GM21576 (cell line): ENCODE measurements at regions not wholly inside any gene's neighbourhood (a gene's known extent, or its start where the extent isn't known, plus 50 kb on each side); places are given as distances from the start of the nearest gene placed in this dataset.
"Not testable (repeated sequence)": the region's sequence is repeated elsewhere in the genome, so short reads cannot be mapped to it uniquely, and the experiment has no call there.

Experiments
- ATAC-seq: cut with Tn5 transposase; IDR thresholded peaks from one replicate; pipeline ENCODE4 v1.9.1; 2021; ENCODE audit warnings: mild to moderate bottlenecking, moderate library complexity; ENCODE audit not compliant: unreplicated experiment

DNA sequence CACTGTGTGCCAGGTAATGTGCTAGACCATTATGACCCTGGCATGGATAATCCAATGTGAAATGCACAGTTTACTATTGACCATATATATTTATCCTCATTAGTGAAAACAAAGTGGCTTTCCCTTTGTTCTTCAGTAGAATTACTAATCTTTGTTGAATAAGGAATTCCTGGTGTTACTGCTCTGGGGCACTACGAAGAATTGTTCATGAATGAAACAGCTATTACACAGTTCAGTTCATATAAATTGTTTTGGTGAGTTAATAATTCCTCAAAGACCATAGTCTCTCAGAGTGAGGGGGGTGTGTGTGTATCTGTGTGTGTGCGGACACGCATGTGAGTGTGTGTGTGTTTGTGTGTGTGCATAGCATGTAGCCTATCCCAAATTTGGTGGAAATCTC, 668.0 kb upstream of the MBL2 start:
- no peak for ATAC-seq

DNA sequence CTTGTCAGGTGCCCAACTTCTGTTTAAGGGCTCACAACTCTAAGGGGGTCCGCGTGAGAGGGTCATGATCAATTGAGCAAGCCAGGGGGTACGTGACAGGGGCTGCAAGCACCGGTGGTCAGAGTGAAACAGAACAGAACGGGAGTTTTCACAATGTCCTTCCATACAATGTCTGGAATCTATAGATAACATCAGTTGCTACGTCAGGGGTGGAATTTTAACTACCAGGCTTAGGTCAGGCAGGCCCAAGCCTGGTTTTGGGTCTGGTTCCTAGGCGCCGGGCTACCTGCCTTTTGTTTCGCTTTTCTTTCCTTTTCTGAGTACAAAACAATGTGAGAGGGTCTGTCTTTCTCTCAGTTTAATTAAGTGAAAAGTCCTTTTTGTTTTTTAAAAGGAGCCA, 666.5 kb upstream of the MBL2 start:
- not testable (repeated sequence) for ATAC-seq

DNA sequence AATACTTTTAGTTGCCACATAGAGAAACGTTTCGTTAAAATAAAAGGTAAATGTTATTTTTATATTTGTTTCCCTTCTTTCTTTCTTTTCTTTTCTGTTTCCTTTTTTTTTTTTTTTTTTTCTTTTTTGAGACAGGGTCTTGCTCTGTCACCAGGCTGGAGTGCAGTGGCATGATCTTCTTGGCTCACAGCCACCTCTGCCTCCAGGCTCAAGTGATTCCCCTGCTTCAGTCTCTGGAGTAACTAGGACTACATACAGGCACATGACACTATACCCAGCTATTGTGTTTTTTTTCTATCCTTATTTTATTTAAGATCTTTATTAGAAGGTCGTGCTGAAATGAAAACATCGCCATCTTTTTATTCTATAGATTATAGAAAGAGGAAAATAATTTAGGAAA, 661.8 kb upstream of the MBL2 start:
- ATAC-seq = no peak

DNA sequence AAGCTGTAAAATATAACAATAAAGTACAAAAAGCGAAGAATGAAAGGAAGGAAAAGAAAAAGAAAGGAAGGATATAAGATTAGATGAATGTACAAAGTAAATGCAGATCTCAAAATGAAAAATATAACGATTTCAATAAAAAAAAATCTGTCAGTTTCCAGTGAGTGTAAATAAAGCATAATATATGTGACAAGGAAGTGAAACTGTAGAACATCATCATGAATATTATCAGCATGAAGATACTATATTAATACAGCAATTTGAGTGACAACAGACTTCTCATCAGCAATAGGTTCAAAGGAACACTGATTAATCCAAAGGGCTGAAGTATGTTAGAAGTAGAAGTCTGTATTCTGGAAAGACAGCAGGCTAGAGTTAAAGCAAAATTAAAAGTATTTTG, 659.5 kb upstream of the MBL2 start:
- no peak for ATAC-seq

DNA sequence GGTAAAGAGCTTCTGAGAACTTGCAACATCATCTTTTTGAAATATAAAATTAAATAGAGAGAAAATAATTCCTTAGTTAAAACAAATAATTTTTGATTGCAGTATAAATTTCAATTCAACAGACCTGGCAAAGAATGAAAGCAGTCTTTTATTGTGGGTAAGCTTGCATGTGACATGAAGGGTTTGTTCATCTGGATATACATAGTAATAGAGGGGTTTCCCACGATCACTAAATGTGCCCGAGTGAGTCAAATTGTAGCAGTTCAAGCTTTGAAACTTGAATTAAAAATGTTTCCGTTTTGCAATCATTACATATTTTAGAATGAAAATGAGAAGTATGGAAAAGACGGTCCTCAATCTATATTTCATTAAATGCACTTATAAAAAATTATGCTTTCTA, 658.4 kb upstream of the MBL2 start:
- ATAC-seq = no peak

DNA sequence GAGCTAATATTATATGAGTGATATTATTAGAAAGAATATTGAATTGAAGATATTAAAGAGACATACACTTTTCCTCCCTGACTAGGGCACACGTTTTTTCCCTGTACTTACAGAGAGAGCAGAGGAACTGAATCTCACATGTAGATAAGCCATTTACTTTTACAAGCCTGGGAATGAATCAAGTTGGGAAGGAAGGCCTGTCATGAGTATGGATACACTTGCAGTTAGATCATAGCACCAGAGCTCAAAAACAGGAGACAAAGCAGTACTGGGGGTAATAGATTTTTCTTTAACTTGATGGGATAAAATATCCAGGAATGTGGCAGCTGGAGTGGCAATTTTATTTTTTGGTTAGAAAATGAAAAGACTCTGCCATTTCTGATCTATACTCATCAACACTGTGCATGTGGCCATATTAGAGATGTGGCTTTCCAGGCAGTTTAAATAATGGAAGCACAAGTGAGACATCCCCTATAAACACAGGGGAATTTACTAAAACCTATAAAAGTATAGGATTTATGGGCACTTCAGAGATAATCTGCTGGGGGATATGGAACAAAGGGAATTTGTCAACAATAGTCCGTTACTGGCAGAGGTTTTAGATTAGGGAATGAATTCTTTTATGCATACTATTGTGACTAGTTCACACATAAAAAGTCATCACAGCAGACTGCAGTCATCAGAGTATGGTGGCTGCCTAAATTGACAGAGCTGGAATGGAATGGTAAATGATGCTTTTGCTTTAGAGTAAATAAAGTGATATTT, 657.7 kb upstream of the MBL2 start:
- ATAC-seq = no peak

DNA sequence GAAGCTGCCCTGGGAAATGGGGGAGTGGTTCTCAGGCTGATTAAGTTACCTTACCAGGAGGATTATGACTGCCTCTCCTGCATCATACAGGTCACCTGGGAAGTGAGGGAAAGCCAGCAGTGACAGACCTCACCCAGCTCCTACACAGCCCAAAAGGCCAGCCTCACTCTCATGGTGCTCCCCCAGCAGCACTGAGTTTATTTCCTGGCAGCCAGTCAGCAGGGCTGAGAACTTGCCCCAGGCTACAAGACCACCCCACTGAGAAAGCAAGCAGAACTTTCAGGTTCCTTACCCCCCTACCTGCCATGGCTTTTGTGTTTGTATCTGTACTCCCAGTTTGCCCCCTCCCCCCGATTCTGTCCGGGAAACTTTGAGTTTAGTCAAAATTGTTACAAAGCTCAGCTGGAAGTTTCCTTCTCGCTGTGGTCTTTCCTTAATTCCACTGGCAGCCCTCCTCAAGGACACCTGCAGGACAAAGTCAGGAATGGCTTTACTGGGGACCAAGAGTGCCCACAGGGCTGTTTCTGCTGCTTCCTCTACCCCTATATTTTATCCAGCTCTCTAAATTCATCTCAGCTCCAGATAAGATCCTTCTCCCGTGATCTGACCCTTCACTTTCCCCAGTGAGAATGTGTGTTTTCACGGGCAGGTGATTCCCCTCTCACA, 649.8 kb upstream of the MBL2 start:
- ATAC-seq = no peak

DNA sequence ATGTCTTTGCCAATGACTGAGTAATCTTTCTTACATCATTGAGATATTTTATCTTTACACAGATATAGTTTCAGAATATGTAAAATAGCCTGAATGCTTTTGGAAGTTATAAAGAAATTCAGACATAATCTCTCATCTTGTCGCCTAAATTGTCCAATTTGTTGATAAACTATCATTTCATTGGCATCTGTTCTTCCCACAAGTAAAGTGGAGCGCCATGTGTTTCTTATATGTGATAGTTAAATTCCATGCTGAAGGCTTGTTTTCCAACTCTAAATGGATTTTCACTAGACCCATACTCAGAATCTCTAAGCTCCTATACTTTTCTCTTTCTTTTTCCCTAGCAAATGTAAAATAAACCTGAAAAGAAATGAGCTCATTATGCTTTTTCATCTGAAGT, 640.1 kb upstream of the MBL2 start:
- no peak for ATAC-seq

DNA sequence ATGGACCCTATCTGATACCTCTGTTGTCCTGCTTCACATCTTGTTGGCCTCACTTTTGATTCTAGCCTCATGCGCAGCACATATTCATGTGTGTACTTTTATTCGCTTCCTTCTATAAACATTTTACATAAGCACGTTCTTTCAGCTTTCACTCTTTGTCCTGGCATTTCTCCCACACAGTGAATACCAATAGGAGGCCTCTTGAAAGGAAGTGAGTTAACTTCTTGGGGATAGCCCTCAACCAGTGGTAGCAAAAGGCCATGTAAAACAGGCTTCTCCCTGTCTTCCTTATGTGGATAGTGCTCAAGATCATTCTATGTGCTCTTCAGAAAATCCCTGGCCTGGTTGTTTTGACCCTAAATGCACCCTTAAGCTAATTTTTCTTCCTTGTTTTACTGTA, 633.9 kb upstream of the MBL2 start:
- no peak for ATAC-seq

DNA sequence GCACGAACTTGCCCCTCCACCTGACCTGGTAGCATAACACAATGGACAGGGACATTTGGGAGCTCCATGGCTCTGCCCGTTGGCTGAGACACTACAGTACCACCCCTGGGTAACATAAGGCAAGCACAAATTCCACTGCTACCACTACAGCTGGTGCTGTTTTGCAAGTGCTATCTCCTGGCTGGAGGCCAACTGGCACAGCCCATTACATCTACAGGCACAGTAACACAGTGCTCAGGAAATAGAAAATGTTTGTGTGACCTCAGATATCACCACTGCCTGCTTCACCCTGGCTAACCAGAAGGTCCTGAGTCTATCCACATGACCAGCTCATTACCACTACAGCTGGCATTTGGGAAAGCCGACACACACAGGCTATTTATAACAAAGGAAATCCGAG, 631.1 kb upstream of the MBL2 start:
- no peak for ATAC-seq

DNA sequence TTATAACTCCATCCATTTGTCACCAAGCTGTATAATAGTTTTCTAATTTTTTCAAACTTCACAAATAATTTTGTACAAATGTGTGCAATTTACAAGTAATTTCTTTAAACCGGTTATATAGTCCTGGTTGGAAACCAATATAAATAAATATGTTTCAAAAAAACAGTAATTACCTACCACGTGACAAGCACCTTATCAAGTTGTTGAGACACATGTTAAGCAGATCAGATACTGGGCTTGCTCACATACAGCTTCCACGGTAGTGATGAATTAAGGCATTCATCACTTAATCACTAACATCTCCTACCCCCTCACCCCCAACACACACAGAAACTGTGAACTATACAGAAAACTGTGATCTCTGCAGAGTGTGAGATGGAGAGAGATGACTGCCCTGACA, 630.0 kb upstream of the MBL2 start:
- ATAC-seq = no peak

DNA sequence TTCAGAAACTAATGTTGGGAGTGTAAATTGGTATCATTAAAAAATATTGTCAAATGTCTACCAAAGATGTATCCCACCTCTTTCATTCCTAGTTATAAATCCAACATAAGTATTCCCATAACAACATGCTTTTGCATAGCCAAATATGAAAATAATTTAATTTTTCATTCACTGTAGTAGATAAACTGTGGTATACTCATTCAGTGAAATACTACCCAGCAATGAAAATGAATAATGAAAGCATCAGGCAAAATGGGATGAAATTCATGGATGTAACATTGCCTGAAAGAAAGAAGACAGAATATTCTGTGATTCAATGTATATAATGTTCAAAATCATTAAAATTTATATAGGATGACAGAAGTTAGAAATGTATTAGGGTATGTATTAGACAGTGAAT, 629.0 kb upstream of the MBL2 start:
- ATAC-seq = no peak

DNA sequence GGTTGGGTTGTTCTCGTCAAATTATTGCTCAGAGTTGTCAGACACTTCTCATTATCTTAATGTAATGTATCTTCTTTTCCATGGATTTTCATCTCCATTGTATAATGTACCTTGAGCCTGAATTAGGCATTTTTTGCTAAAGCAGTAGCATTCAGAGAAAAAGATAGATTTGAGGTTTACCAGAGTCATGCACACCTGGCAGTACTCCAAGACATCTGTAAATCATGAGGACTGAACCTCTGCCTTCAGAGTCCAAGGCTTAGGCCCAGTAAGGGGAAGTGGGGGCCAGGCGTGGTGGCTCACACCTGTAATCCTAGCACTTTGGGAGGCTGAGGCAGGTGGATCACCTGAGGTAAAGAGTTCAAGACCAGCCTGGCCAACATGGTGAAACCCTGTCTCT, 624.3 kb upstream of the MBL2 start:
- no peak for ATAC-seq

DNA sequence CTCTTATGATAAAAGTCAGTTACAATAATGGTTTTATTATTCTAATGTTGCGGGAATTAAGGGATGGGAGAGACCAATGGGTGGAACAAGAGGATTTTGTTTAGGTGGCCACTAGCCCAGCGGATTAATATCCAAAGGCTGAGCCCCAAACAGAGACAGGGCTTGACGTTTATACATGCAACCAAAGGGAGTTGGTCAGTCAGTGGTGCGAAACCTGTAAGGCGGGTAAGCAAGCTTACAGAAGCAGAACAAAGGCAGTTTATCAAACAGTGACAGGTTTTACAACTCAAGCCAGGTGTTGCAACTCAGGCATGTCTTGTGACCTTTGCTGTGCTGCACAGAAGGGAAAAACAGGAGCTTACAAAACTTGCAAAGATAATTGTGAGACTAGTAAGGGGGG, 622.9 kb upstream of the MBL2 start:
- no peak for ATAC-seq

DNA sequence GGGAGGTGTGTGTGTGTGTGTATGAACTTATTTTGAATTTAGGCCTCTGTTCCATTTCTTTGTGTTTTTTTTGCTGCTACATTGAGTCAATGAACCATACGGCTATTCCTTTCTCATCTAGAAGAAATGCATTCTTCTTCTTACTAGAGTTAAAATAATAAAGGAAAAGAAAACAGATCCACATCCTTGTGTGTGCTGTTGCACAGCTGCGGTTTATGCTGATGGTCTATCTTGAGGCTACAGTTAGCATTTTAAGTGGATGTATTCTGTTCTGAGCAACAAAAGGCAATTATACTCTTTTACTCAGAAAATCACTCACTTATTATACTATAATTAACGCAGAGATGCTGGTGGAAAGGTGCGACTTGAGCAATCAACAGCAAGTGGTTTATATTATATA, 615.0 kb upstream of the MBL2 start:
- ATAC-seq = no peak

DNA sequence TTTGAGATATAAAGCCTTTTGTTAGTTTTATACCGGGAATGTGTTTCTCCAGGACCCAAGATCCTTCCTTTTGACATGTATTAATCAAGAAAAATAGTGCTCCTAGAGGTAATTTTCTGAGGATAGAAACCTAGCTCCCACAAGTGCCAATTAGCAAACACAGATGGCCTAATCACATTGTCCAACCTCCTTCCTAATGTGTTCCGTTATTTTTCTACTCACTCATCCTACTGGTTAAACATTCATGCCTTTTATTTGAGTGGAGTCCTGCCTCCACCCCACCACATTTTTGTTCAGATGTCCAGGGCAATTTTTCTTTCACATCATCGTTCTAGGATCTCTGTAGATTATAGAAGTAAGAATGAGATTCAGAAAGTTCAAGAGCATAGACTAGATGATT, 610.0 kb upstream of the MBL2 start:
- no peak for ATAC-seq

DNA sequence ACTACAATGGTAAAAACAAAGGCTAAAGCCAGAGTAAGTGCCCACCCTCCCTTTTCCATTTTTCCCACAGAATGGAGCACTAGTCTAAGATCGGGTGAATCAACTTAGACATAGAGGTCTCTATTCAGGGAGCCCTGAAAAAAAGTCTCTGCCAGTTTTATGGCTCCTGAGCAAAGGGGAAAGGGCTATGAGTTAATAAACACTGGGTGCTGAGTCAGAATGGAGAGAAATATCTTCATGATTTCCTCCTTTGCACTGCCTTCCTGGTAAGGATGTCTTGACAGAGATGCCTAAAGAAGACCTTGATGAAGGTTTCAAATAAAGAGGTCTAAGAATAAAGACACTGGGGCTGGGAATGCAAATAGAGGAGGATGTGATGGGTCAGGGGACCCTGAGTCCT, 607.4 kb upstream of the MBL2 start:
- no peak for ATAC-seq

DNA sequence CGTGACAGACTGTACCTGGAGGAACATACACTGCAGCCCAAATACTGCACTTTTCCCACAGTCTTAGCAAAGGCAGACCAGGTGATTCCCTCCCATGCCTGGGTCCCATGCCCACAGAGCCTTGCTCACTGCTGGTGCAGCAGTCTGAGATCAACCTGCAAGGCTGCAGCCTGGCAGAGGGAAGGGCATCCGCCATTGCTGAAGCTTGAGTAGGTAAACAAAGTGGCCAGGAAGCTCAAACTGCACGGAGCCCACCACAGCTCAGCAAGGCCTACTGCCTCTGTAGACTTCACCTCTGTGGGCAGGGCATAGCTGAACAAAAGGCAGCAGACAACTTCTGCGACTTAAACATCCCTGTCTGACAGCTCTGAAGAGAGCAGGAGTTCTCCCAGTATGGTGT, 597.8 kb upstream of the MBL2 start:
- ATAC-seq = no peak

DNA sequence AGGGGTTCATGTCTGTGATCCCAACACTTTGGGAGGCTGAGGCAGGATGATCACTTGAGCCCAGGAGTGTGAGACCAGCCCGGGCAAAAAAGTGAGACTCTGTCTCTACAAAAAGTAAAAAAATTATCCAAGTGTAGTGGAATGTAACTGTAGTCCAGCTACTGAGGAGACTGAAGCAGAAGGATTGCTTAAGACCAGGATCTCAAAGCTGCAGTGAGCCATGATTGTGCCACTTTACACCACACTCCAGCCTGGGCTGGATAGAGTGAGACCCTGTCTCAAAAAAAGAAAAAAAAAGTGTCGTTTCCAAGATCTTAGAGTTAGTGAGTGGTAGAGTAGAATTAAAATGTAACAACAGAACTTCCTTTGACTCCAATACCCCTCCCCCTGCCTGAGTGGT, 589.4 kb upstream of the MBL2 start:
- no peak for ATAC-seq

DNA sequence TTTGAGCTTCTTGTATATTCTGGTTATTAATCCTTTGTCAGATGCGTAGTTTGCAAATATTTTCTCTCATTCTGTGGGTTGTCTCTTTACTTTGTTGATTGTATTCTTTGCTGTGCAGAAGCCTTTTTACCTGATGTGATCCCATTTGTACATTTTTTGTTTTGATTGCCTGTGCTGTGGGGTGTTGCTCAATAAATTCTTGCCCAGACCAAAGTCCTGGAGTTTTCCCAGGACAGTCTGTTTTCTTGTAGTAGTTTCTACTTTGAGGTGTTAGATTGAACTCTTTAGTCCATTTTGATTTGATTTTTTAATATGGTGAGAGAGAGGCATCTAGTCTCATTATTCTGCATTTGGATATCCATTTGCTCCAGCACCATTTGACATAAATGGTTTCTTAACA, 588.7 kb upstream of the MBL2 start:
- ATAC-seq = no peak

DNA sequence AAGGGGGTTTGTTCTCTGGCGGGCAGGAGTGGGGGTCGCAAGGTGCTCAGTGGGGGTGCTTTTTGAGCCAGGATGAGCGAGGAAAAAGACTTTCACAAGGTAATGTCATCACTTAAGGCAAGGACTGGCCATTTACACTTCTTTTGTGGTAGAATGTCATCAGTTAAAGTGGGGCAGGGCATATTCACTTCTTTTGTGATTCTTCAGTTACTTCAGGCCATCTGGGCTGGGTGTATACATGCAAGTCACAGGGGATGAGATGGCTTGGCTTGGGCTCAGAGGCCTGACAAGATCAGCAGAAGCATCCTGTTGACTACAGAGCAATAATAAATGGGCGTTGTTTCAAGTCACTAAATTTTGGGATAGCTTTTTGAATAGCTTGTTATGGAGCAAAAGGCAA, 586.4 kb upstream of the MBL2 start:
- ATAC-seq = not testable (repeated sequence)

DNA sequence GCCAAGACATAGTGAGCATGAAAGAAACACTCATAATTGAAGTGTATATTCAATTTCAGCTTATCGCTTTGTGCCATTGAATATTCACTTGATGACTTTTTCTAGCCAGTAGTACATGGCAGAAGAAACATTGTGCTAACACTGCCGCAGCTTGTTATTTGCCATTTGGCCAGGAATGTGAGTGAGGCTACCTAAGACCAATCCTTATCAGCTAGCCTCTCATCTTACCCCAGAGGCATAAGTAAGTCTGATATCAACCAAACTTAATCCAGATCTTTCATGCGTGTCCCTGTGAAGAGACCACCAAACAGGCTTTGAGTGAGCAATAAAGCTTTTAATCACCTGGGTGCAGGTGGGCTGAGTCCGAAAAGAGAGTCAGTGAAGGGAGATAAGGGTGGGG, 586.0 kb upstream of the MBL2 start:
- ATAC-seq = no peak

DNA sequence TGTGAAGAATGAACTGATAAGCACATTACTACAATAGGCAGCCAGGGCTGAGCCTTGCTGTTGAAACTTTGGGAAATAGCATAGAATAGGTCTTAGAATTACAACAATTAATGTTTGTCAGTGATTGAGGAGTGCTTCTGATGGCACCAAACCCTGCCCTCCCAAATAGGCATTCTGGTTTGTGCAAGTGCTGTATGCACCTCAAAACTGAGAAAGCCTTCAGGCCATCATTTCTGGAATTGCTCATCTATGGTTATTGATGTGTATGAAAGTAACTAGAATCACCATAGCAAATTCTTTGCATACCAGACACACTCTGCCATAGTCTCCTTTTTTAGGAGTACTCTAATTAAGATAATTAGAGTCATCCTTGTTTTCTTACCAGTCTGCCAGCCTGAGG, 585.0 kb upstream of the MBL2 start:
- no peak for ATAC-seq
